ENCODE measurements at regions not wholly inside any gene's neighbourhood (a gene's known extent, or its start where the extent isn't known, plus 50 kb on each side); places are given as distances from the start of the nearest gene placed in this dataset.

DNA sequence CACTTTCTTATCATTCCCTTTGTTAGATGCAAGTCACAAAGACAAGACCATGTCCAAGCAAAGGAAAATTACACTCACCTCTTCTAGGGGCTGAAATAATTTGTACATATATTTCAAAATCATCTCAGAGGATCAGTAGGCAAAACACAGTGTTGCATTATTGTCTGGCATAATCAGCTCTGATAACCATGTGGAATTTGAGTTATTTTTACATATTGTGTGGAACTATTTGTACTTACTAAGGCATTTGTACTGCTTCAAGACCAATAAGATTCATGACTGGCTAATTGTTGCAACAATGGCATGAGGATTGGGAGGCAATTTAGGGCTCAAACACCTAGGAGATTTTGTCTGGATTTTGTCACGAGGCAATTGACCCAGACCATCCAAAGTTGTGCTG, 1716.4 kb downstream of the BRINP3 start:
- TF ChIP-seq CTCF (IDR thresholded peaks at IDR 0.05; ENCODE audit: low read length) (no peak), EZH2 (optimal IDR thresholded peaks at IDR 0.05; ENCODE audit: low read depth, low read length) (no peak), EZH2phosphoT487 (IDR thresholded peaks at IDR 0.05; ENCODE audit: low read length) (no peak)
- Histone ChIP-seq H3K4me2 (ENCODE audit: low read depth, low read length) (no peak overlapping the region), H3F3A (ENCODE audit: insufficient read depth, low read length) (no peaks in the 10 kb centered on the region), H3K9ac (ENCODE audit: low read length) (no peak overlapping the region), H3K4me3 (ENCODE audit: low read length) (no peak overlapping the region), H3K27me3 (replicated peaks; ENCODE audit: insufficient read depth, low read length) (no peaks in the 10 kb centered on the region), H4K20me1 (ENCODE audit: insufficient read depth, low read length) (no peaks in the 10 kb centered on the region), H2AFZ (ENCODE audit: low read length) (no peak overlapping the region), H3K9me3 (replicated peaks; ENCODE audit: insufficient read depth, low read length) (no peaks in the 10 kb centered on the region), H3K36me3 (replicated peaks; ENCODE audit: insufficient read depth, low read length) (no peaks in the 10 kb centered on the region), H3K4me1 (ENCODE audit: low read length) (no peaks in the 10 kb centered on the region), H3K79me2 (ENCODE audit: low read length) (no peaks in the 10 kb centered on the region), H3K27ac (ENCODE audit: low read length) (no peak overlapping the region), H3K9me2 (replicated peaks; ENCODE audit: insufficient read depth, low read length) (no peaks in the 10 kb centered on the region)
- no peak for DNase-seq

DNA sequence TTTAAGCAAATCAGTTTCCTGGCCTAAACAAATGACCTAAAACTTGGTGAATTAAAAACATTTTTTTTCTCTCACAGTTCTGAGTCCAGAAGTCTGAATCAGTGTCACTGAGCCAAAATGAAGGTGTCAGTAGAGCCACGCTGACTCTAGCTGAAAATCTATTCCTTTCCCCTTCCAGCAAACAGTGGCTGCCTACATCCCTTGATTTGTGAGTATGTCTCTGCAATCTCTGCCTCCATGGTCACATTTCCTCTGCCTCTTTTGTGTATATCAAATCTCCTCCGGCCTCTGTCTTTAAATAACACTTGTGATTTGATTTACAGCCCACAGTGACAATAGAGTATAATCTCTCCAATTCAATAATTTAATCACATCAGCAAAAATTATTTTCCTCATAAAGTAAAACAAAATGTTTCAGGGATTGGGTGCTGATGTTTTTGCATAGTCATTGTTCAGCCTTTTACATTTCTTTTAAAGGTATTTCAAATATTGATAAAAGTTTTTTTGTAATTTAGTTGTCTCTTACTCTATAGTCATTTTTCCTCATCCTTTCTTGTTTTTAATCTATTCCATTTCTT, 1715.4 kb downstream of the BRINP3 start:
- H3K9me2 ChIP-seq (replicated peaks; ENCODE audit: insufficient read depth, low read length), result no peaks in the 10 kb centered on the region
- no peaks in the 10 kb centered on the region for H3K4me1 ChIP-seq (ENCODE audit: low read length)
- H3K79me2 ChIP-seq (ENCODE audit: low read length), result no peaks in the 10 kb centered on the region
- no peaks in the 10 kb centered on the region for H3K27me3 ChIP-seq (replicated peaks; ENCODE audit: insufficient read depth, low read length)
- no peaks in the 10 kb centered on the region for H4K20me1 ChIP-seq (ENCODE audit: insufficient read depth, low read length)
- no peaks in the 10 kb centered on the region for H3K36me3 ChIP-seq (replicated peaks; ENCODE audit: insufficient read depth, low read length)
- no peak overlapping the region for H3K27ac ChIP-seq (ENCODE audit: low read length)
- no peak for TF ChIP-seq EZH2phosphoT487 (IDR thresholded peaks at IDR 0.05; ENCODE audit: low read length)
- no peak for TF ChIP-seq EZH2 (optimal IDR thresholded peaks at IDR 0.05; ENCODE audit: low read depth, low read length)
- no peak for TF ChIP-seq CTCF (IDR thresholded peaks at IDR 0.05; ENCODE audit: low read length)
- DNase-seq, result no peak
- no peaks in the 10 kb centered on the region for H3F3A ChIP-seq (ENCODE audit: insufficient read depth, low read length)
- H2AFZ ChIP-seq (ENCODE audit: low read length), result no peak overlapping the region
- no peak overlapping the region for H3K9ac ChIP-seq (ENCODE audit: low read length)
- H3K9me3 ChIP-seq (replicated peaks; ENCODE audit: insufficient read depth, low read length), result no peaks in the 10 kb centered on the region
- H3K4me2 ChIP-seq (ENCODE audit: low read depth, low read length), result no peak overlapping the region
- H3K4me3 ChIP-seq (ENCODE audit: low read length), result no peak overlapping the region

GRCh38 chr1:188763541-188763940, 1714.1 kb downstream of the BRINP3 start:
- no peaks in the 10 kb centered on the region for H3K9me2 ChIP-seq (replicated peaks; ENCODE audit: insufficient read depth, low read length)
- H3K9me3 ChIP-seq (replicated peaks; ENCODE audit: insufficient read depth, low read length), result no peaks in the 10 kb centered on the region
- no peak overlapping the region for H3K9ac ChIP-seq (ENCODE audit: low read length)
- H4K20me1 ChIP-seq (ENCODE audit: insufficient read depth, low read length), result no peaks in the 10 kb centered on the region
- H2AFZ ChIP-seq (ENCODE audit: low read length), result no peak overlapping the region
- H3K27ac ChIP-seq (ENCODE audit: low read length), result no peak overlapping the region
- H3K4me1 ChIP-seq (ENCODE audit: low read length), result no peaks in the 10 kb centered on the region
- DNase-seq, result no peak
- H3K79me2 ChIP-seq (ENCODE audit: low read length), result no peaks in the 10 kb centered on the region
- H3F3A ChIP-seq (ENCODE audit: insufficient read depth, low read length), result no peaks in the 10 kb centered on the region
- no peak overlapping the region for H3K4me3 ChIP-seq (ENCODE audit: low read length)
- TF ChIP-seq EZH2 (optimal IDR thresholded peaks at IDR 0.05; ENCODE audit: low read depth, low read length) (no peak), EZH2phosphoT487 (IDR thresholded peaks at IDR 0.05; ENCODE audit: low read length) (no peak), CTCF (IDR thresholded peaks at IDR 0.05; ENCODE audit: low read length) (no peak)
- H3K4me2 ChIP-seq (ENCODE audit: low read depth, low read length), result no peak overlapping the region
- no peaks in the 10 kb centered on the region for H3K36me3 ChIP-seq (replicated peaks; ENCODE audit: insufficient read depth, low read length)
- H3K27me3 ChIP-seq (replicated peaks; ENCODE audit: insufficient read depth, low read length), result no peaks in the 10 kb centered on the region

Data from MM.1S (cell line).